GM18858 (cell line): ENCODE measurements at regions not wholly inside any gene's neighbourhood (a gene's known extent, or its start where the extent isn't known, plus 50 kb on each side); places are given as distances from the start of the nearest gene placed in this dataset.
A peak's percentile ranks its signal among the peaks of the same experiment; 100 is the strongest.

Experiments
- ATAC-seq: cut with Tn5 transposase; IDR thresholded peaks from one replicate; pipeline ENCODE4 v1.9.1; 2021; ENCODE audit not compliant: unreplicated experiment

DNA sequence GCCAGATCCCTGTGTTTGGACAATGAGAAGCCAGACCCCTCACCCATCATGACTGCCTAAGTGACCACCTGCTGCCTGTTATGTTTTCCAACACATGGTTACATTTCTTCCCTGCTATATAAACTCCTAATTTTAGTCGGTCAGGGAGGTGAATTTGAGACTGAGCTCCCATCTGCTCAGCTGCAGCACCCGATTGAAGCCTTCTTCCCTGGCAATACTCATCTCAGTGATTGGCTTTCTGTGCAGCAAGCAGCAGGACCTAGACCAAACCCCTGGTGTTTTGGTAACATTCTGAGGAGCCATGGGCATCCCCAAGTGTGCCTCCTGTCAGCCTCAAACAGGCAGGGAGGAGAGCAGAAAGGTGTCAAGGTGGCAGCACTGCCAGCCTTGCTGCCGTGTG is 141.2 kb downstream of the CD8B2 start:
- ATAC-seq = no peak

GRCh38 chr2:106629981-106630380 is 142.8 kb downstream of the CD8B2 start:
- no peak for ATAC-seq

DNA sequence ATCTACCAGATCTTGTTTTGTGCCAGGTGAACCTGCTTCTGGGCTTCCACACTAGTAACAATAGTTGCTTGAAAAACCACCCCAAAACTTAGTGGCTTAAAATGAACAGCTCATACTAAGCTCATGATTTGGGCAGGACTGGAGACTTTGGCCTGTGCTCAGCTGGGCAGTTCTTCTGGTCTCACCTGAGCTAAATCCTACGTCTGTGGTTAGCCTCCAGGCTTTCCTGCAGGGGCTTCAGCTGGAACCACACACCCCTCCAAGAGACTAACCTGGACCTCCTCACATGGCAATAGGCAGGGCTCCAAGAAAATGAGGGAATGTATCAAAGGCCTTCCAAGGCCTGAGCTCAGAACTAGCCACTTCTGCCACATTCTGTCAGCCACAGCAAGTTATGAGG is 144.1 kb downstream of the CD8B2 start:
- ATAC-seq = no peak

GRCh38 chr2:106638043-106638442 is 150.9 kb downstream of the CD8B2 start:
- ATAC-seq = no peak

DNA sequence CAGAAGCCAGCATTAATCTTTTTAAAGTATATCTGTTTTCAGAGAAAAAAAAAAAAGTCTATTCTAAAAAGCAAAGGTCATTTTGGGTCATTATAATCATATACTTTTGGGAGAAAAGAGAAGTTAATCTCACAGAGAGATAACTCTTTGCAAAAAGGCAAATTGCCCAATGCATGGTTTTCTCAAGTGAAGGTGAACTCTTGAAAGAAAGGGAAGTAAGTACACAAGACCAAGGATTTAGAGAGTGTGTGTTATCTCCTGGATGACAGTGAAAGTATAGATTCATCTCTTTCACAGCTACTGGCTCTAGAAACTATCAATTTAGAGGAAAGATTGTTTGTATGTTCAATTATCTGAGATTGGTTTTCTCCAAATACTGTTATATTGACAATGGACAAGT is 151.4 kb downstream of the CD8B2 start:
- ATAC-seq = no peak

DNA sequence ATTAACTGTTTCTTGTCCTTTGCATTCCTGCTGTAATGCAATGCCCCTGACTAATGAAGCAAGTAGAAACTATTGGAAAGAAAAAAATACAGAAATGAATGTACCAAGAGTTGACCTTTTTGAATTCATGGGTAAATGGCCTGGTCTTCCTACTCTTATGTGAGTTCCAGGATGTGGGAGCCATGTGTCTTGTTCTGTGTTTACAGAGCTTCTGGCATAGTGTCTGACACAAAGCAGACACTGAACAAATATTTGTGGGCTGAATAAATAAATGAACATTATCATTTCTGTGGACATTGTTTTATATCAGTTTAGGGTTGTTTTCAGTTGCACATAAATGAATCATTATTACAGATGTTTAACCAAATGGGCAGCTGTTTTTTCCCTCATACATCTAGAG is 155.5 kb downstream of the CD8B2 start:
- no peak for ATAC-seq

DNA sequence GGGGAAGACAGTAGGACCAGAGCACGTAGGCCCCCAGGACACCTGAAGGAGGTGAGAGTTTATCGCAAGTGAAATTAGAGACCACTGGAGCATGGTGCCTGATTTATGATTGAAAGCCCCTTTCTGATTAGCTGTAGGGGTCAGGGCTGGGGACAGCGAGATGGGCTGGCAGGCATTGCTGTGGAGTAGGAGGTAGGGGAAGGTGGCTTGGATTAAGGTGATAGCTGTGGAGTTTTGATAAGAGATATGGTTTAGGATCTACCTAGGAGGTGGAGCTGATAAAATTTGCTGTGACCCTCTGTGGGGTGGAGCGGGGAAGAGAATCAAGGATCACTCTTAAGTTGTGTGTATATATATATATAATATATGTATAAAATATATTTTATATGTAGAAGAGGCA is 157.5 kb downstream of the CD8B2 start:
- ATAC-seq = no peak

GRCh38 chr2:106646605-106647004 is 159.4 kb downstream of the CD8B2 start:
- no peak for ATAC-seq

- no peak for ATAC-seq
These were observed 162.1 kb downstream of the CD8B2 start for GRCh38 chr2:106649306-106649705.

GRCh38 chr2:106653465-106653864 is 166.3 kb downstream of the CD8B2 start:
- ATAC-seq = no peak

GRCh38 chr2:106658616-106659015 is 171.5 kb downstream of the CD8B2 start:
- no peak for ATAC-seq

DNA sequence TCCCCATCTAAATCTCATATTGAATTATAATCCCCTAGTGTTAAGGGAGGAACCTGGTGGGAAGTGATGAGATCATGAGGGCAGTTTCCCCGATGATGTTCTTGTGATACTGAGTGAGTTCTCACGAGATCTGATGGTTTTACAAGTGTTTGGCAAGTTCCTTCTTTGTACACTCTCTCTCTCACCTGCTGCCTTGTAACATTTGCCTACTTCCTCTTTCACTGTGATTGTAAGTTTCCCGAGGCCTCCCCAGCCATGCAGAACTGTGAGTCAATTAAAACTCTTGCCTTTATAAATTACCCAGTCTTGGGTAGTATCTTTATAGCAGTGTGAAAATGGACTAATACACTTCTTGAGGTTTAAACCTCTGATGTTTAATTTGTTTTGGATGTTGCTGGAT is 177.5 kb downstream of the CD8B2 start:
- peak; percentile 96 for ATAC-seq

- no peak for ATAC-seq
These were observed 180.4 kb downstream of the CD8B2 start for GRCh38 chr2:106667478-106668070.

GRCh38 chr2:106685180-106685897 is 198.2 kb downstream of the CD8B2 start:
- no peak for ATAC-seq

DNA sequence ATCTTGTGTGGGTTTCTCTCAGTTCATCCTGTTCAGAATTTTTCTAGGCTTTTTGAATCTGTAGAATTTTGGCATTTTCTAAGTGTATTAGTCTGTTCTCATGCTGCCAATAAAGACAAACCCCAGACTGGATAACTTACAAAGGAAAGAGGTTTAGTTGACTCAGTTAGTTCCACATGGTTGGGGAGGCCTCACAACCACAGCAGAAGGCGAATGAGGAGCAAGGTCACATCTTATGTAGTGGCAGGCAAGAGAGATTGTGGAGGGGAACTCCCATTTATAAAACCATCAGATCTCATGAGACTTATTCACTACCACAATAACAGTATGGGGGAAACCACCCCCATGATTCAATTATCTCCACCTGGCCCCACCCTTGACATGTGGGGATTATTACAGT is 199.2 kb downstream of the ST6GAL2 start:
- ATAC-seq = no peak

GRCh38 chr2:106694964-106695470 is 190.9 kb downstream of the ST6GAL2 start:
- ATAC-seq = no peak

GRCh38 chr2:106695919-106696318 is 190.0 kb downstream of the ST6GAL2 start:
- ATAC-seq = no peak

DNA sequence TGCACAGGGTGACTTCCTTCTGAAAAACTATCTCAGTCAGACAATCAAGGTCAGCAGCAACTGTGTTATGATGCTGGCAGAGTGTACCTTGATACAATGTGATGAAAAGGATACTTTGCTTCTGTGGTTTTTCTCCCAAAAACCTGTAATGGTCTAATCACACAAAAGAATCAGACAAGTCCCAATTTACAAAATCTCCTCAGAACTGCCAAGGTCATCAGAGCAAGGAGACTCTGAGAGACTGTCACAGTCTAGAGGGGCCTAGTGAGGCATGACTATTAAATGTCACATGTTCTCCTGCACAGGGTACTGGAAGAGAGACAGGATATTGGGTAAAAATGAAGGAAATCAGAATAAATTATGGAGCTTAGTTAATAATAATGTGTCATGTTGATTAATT is 185.4 kb downstream of the ST6GAL2 start:
- ATAC-seq = no peak

GRCh38 chr2:106701203-106702022 is 184.6 kb downstream of the ST6GAL2 start:
- no peak for ATAC-seq

GRCh38 chr2:106703161-106703560 is 182.8 kb downstream of the ST6GAL2 start:
- no peak for ATAC-seq

GRCh38 chr2:106704798-106705197 is 181.2 kb downstream of the ST6GAL2 start:
- no peak for ATAC-seq

DNA sequence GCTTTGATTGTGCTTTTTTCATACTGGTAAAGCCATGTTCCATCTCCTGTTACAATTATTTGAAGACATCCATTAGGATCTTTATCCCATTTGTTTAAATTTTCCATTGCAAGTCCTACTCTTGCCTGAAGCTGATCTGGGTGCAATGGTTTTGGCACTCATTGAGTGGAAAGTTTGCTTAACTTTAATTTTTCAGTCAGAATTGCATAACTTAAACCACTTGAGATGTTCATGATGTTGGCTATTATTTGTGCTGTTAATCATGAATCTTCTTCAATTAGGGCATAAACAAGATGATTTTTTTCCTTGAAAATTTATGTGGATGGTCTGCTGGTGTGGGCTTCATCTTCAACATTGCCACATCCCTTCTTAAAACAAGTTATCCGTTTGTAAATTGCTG is 180.1 kb downstream of the ST6GAL2 start:
- ATAC-seq = no peak
